ENCODE measurements at regions not wholly inside any gene's neighbourhood (a gene's known extent, or its start where the extent isn't known, plus 50 kb on each side); places are given as distances from the start of the nearest gene placed in this dataset.

GRCh38 chr7:113405296-113406056, 287.1 kb upstream of the SMIM30 start:
- Histone ChIP-seq H3K79me2 (ENCODE audit: insufficient read depth, low read length) (no peaks in the 10 kb centered on the region), H3K36me3 (ENCODE audit: insufficient read depth, low read length) (no peaks in the 10 kb centered on the region), H3K27me3 (ENCODE audit: insufficient read depth, low read length, poor library complexity, severe bottlenecking) (no peaks in the 10 kb centered on the region), H3K4me1 (ENCODE audit: insufficient read depth, low read length, poor library complexity, severe bottlenecking) (no peaks in the 10 kb centered on the region), H3K9me2 (replicated peaks; ENCODE audit: low read depth, low read length) (no peaks in the 10 kb centered on the region), H3K4me2 (ENCODE audit: low read depth, low read length, poor library complexity, severe bottlenecking) (no peak overlapping the region), H2AFZ (ENCODE audit: low read length) (no peak overlapping the region), H4K20me1 (ENCODE audit: insufficient read depth, low read length, poor library complexity, severe bottlenecking) (no peaks in the 10 kb centered on the region), H3K4me3 (ENCODE audit: low read length, poor library complexity, severe bottlenecking) (no peak overlapping the region), H3K9me3 (ENCODE audit: insufficient read depth, low read depth, low read length) (no peaks in the 10 kb centered on the region), H3F3A (ENCODE audit: low read depth) (no peaks in the 10 kb centered on the region), H3K9ac (ENCODE audit: low read depth, low read length, poor library complexity, severe bottlenecking) (no peak overlapping the region)
- TF ChIP-seq EZH2phosphoT487 (IDR thresholded peaks at IDR 0.05; ENCODE audit: borderline replicate concordance) (no peak), CTCF (conservative IDR thresholded peaks at IDR 0.05; ENCODE audit: low read length) (no peak)

GRCh38 chr7:113404245-113404644, 285.9 kb upstream of the SMIM30 start:
- no peak overlapping the region for H3K9ac ChIP-seq (ENCODE audit: low read depth, low read length, poor library complexity, severe bottlenecking)
- H3K4me1 ChIP-seq (ENCODE audit: insufficient read depth, low read length, poor library complexity, severe bottlenecking): no peaks in the 10 kb centered on the region
- H4K20me1 ChIP-seq (ENCODE audit: insufficient read depth, low read length, poor library complexity, severe bottlenecking): no peaks in the 10 kb centered on the region
- no peaks in the 10 kb centered on the region for H3F3A ChIP-seq (ENCODE audit: low read depth)
- TF ChIP-seq EZH2phosphoT487 (IDR thresholded peaks at IDR 0.05; ENCODE audit: borderline replicate concordance) (no peak), CTCF (conservative IDR thresholded peaks at IDR 0.05; ENCODE audit: low read length) (peak; percentile 72)
- no peak overlapping the region for H3K4me3 ChIP-seq (ENCODE audit: low read length, poor library complexity, severe bottlenecking)
- no peaks in the 10 kb centered on the region for H3K27me3 ChIP-seq (ENCODE audit: insufficient read depth, low read length, poor library complexity, severe bottlenecking)
- no peaks in the 10 kb centered on the region for H3K36me3 ChIP-seq (ENCODE audit: insufficient read depth, low read length)
- no peak overlapping the region for H2AFZ ChIP-seq (ENCODE audit: low read length)
- H3K9me3 ChIP-seq (ENCODE audit: insufficient read depth, low read depth, low read length): no peaks in the 10 kb centered on the region
- H3K4me2 ChIP-seq (ENCODE audit: low read depth, low read length, poor library complexity, severe bottlenecking): no peak overlapping the region
- no peaks in the 10 kb centered on the region for H3K79me2 ChIP-seq (ENCODE audit: insufficient read depth, low read length)
- H3K9me2 ChIP-seq (replicated peaks; ENCODE audit: low read depth, low read length): no peaks in the 10 kb centered on the region

- H3K9ac ChIP-seq (ENCODE audit: low read depth, low read length, poor library complexity, severe bottlenecking): no peak overlapping the region
- no peaks in the 10 kb centered on the region for H3K4me1 ChIP-seq (ENCODE audit: insufficient read depth, low read length, poor library complexity, severe bottlenecking)
- H3K79me2 ChIP-seq (ENCODE audit: insufficient read depth, low read length): no peaks in the 10 kb centered on the region
- no peaks in the 10 kb centered on the region for H4K20me1 ChIP-seq (ENCODE audit: insufficient read depth, low read length, poor library complexity, severe bottlenecking)
- no peaks in the 10 kb centered on the region for H3K27me3 ChIP-seq (ENCODE audit: insufficient read depth, low read length, poor library complexity, severe bottlenecking)
- no peaks in the 10 kb centered on the region for H3K36me3 ChIP-seq (ENCODE audit: insufficient read depth, low read length)
- no peak overlapping the region for H3K4me2 ChIP-seq (ENCODE audit: low read depth, low read length, poor library complexity, severe bottlenecking)
- H3K9me2 ChIP-seq (replicated peaks; ENCODE audit: low read depth, low read length): no peaks in the 10 kb centered on the region
- TF ChIP-seq CTCF (conservative IDR thresholded peaks at IDR 0.05; ENCODE audit: low read length): no peak
- no peak for TF ChIP-seq EZH2phosphoT487 (IDR thresholded peaks at IDR 0.05; ENCODE audit: borderline replicate concordance)
- no peaks in the 10 kb centered on the region for H3F3A ChIP-seq (ENCODE audit: low read depth)
- no peaks in the 10 kb centered on the region for H3K9me3 ChIP-seq (ENCODE audit: insufficient read depth, low read depth, low read length)
- no peak overlapping the region for H3K4me3 ChIP-seq (ENCODE audit: low read length, poor library complexity, severe bottlenecking)
- no peak overlapping the region for H2AFZ ChIP-seq (ENCODE audit: low read length)
Observed at GRCh38 chr7:113402482-113402881, 284.1 kb upstream of the SMIM30 start.
